Endothelial cell of umbilical vein (primary cell): ENCODE measurements at regions not wholly inside any gene's neighbourhood (a gene's known extent, or its start where the extent isn't known, plus 50 kb on each side); places are given as distances from the start of the nearest gene placed in this dataset.

Experiments used
- BruUV-seq: library from RNA; stranded (reverse); fragments of 400-500 nt; replicated peaks from 2 replicates; lab custom pipeline; 2021; lab: Mats Ljungman, UMichigan
- CTCF ChIA-PET: fragments of 300-600, 350-600 bp; sonication (Branson Sonifier 250); formaldehyde crosslinking; loops from one replicate; lab custom pipeline; 2021; ENCODE audit warnings: antibody characterized with exemption, inconsistent platforms; lab: Charles Lee
- POLR2A ChIA-PET: fragments of 300-600, 350-600 bp; sonication (Branson Sonifier 250); formaldehyde crosslinking; loops from one replicate; lab custom pipeline; 2021; ENCODE audit warnings: antibody characterized with exemption, inconsistent platforms; lab: Charles Lee
- DNase-seq: peaks from one replicate; pipeline ENCODE4 v3.0.0-alpha.2; 2011; ENCODE audit warnings: low read depth, low spot score
- FAIRE-seq: peaks from 2 replicates; lab custom pipeline; 2011; peaks lifted over from hg19 to GRCh38; lab: Jason Lieb, UNC
- H2AFZ ChIP-seq: 2 replicates; pipeline ENCODE4 v1.6.0; 2012; ENCODE audit warnings: low read depth, low read length, control low read depth, inconsistent platforms
- H3K27ac ChIP-seq: 2 replicates; pipeline ENCODE4 v1.5.1; 2011; ENCODE audit warnings: low read depth, mild to moderate bottlenecking, control low read depth, low read length, moderate library complexity; ENCODE audit not compliant: insufficient read depth
- H3K27me3 ChIP-seq, 2 experiments: 2 replicates each; pipeline versions ENCODE4 v1.6.0 to v1.6.1; 2011; ENCODE audit warnings: low read length in 2 of 2, mixed read lengths in 1 of 2; ENCODE audit not compliant: control insufficient read depth in 2 of 2, insufficient read depth in 2 of 2
- H3K36me3 ChIP-seq, 2 experiments: 2 replicates in 1 of 2; 3 replicates in 1 of 2; pipeline ENCODE4 v1.5.1; 2011; ENCODE audit warnings: low read length in 2 of 2, mild to moderate bottlenecking in 1 of 2, moderate library complexity in 1 of 2; ENCODE audit not compliant: control insufficient read depth in 2 of 2, insufficient read depth in 2 of 2; ENCODE audit errors: extremely low read depth in 1 of 2
- H3K4me1 ChIP-seq: 3 replicates; pipeline ENCODE4 v1.5.1; 2011; ENCODE audit warnings: mild to moderate bottlenecking, low read length; ENCODE audit not compliant: control insufficient read depth, insufficient read depth; ENCODE audit errors: extremely low read depth
- H3K4me2 ChIP-seq: 2 replicates; pipeline ENCODE4 v1.6.1; 2011; ENCODE audit warnings: low read length, control low read depth, mixed read lengths; ENCODE audit not compliant: insufficient read depth
- H3K4me3 ChIP-seq, 3 experiments: fragments of 200-600 bp in 1 of 3; sonication (generic), shearing (Covaris generic) in 1 of 3; replicated peaks in 1 of 3; 2 replicates each; pipeline ENCODE4 v1.5.1; 2011 to 2016; ENCODE audit warnings: control low read depth in 3 of 3, low read length in 3 of 3, mild to moderate bottlenecking in 2 of 3, inconsistent platforms in 1 of 3, low read depth in 1 of 3, moderate library complexity in 1 of 3; ENCODE audit not compliant: insufficient read depth in 1 of 3
- H3K79me2 ChIP-seq: 2 replicates; pipeline ENCODE4 v1.6.0; 2012; ENCODE audit warnings: low read length, inconsistent platforms; ENCODE audit not compliant: control insufficient read depth, insufficient read depth
- H3K9ac ChIP-seq: replicated peaks from 2 replicates; pipeline ENCODE3; 2011; ENCODE audit warnings: low read length, control low read depth; ENCODE audit not compliant: insufficient read depth; ENCODE audit errors: extremely low read depth
- H3K9me1 ChIP-seq: replicated peaks from 3 replicates; pipeline ENCODE4 v1.6.0; 2011; ENCODE audit warnings: mild to moderate bottlenecking, low read length; ENCODE audit not compliant: control insufficient read depth, insufficient read depth; ENCODE audit errors: extremely low read depth
- H3K9me3 ChIP-seq: replicated peaks from 2 replicates; pipeline ENCODE4 v1.5.1; 2012; ENCODE audit warnings: low read length, inconsistent platforms; ENCODE audit not compliant: control insufficient read depth, insufficient read depth
- H4K20me1 ChIP-seq: replicated peaks from 2 replicates; pipeline ENCODE3; 2011; ENCODE audit warnings: mild to moderate bottlenecking, low read length; ENCODE audit not compliant: control insufficient read depth, insufficient read depth; ENCODE audit errors: extremely low read depth
- CTCF ChIP-seq, 2 donors: IDR thresholded peaks; 1 replicate in 1 of 2; 2 replicates in 1 of 2; pipeline ENCODE4 v1.5.1; 2011; ENCODE audit warnings: low read length in 2 of 2, mild to moderate bottlenecking in 2 of 2, moderate library complexity in 2 of 2, control low read depth in 1 of 2, inconsistent platforms in 1 of 2, low read depth in 1 of 2; ENCODE audit not compliant: insufficient read depth in 1 of 2; ENCODE audit errors: extremely low read depth in 1 of 2
- EZH2 ChIP-seq: IDR thresholded peaks from 2 replicates; pipeline ENCODE4 v1.6.1; 2012; ENCODE audit warnings: borderline replicate concordance, low read depth, mild to moderate bottlenecking, moderate library complexity, low read length, inconsistent platforms; ENCODE audit not compliant: severe bottlenecking
- FOS ChIP-seq: IDR thresholded peaks from 2 replicates; pipeline ENCODE4 v1.6.1; 2011; ENCODE audit warnings: mild to moderate bottlenecking, low read length, moderate library complexity, borderline replicate concordance; ENCODE audit not compliant: insufficient read depth
- GATA2 ChIP-seq: IDR thresholded peaks from 2 replicates; pipeline ENCODE4 v1.7.0; 2011; ENCODE audit warnings: low read depth, mild to moderate bottlenecking, moderate library complexity, mixed read lengths, low read length; ENCODE audit not compliant: insufficient read length, insufficient read depth
- JUN ChIP-seq: IDR thresholded peaks from 2 replicates; pipeline ENCODE4 v1.6.1; 2011; ENCODE audit warnings: borderline replicate concordance, low read depth; ENCODE audit not compliant: insufficient read length, insufficient read depth
- MAX ChIP-seq: IDR thresholded peaks from 2 replicates; pipeline ENCODE4 v1.6.1; 2011; ENCODE audit not compliant: insufficient read depth, insufficient read length
- MYC ChIP-seq: IDR thresholded peaks from one replicate; pipeline ENCODE4 v1.6.1; 2011; ENCODE audit warnings: mild to moderate bottlenecking, low read depth, low read length
- POLR2A ChIP-seq: IDR thresholded peaks from 2 replicates; pipeline ENCODE4 v1.6.1; 2012; ENCODE audit warnings: low read depth, mild to moderate bottlenecking, control low read depth, low read length
- POLR2AphosphoS5 ChIP-seq: IDR thresholded peaks from 2 replicates; pipeline ENCODE4 v1.6.1; 2012; ENCODE audit warnings: low read depth, mild to moderate bottlenecking, control low read depth, low read length, moderate library complexity; ENCODE audit not compliant: insufficient read depth
- dilution Hi-C: fragments of 300-500 bp; cut with MboI; formaldehyde crosslinking; loops from one replicate; pipeline ENCODE4 v1.15.0; 2019; ENCODE audit warnings: low sequenced_read_pairs; ENCODE audit not compliant: extremely low pct_ligation_motif_present
- intact Hi-C: fragments of 100-400 bp; cut with micrococcal nuclease; formaldehyde crosslinking; loops from one replicate; pipeline ENCODE4 v1.10.0; 2022

DNA sequence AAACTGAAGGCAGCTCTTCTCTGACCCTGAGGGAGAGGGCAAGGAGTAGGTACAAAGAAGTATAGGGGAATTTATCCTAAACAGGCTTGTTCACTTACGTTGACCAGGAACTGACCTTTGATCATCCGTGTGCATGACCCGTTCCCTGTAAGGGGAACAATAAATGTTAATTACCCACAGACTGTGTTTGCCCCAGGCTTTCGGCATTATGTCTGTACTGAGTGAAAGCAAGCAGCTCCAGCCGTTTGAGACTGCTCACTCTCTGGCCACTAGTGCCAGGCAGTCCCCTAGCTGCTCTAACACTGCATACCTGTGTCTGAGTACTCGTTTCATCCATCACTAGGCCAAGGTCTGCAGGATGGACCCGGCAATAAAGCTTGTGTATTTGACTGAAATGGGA, 1365.3 kb downstream of the NCAM2 start:
- dilution Hi-C loops (no loop called here), intact Hi-C loops (no loop called here)
- no peak overlapping the region for H3K4me3 ChIP-seq
- DNase-seq (no peak), FAIRE-seq (no peak)
- H3K9me1 ChIP-seq = no peaks in the 10 kb centered on the region
- H3K4me1 ChIP-seq = no peaks in the 10 kb centered on the region
- H3K27me3 ChIP-seq = no peaks in the 10 kb centered on the region
- no peak overlapping the region for H2AFZ ChIP-seq
- ChIA-PET POLR2A (no interaction called here), CTCF (no interaction called here)
- H3K36me3 ChIP-seq = no peaks in the 10 kb centered on the region
- no peak for TF ChIP-seq MYC
- no peak for TF ChIP-seq JUN
- TF ChIP-seq POLR2AphosphoS5 = no peak
- BruUV-seq = no TSS peak
- H3K27ac ChIP-seq = no peak overlapping the region
- H3K79me2 ChIP-seq = no peaks in the 10 kb centered on the region
- no peaks in the 10 kb centered on the region for H4K20me1 ChIP-seq
- H3K4me2 ChIP-seq = no peak overlapping the region
- no peak overlapping the region for H3K9ac ChIP-seq
- no peaks in the 10 kb centered on the region for H3K9me3 ChIP-seq

GRCh38 chr21:22364163-22364562, 1366.0 kb downstream of the NCAM2 start:
- H3K9me3 ChIP-seq = no peaks in the 10 kb centered on the region

More at GRCh38 chr21:22364163-22364562, 1366.0 kb downstream of the NCAM2 start:
- TF ChIP-seq CTCF (IDR thresholded peaks at IDR 0.05; ENCODE audit: extremely low read depth in 1 of 2, insufficient read depth in 1 of 2, low read depth in 1 of 2, low read length in 2 of 2) (no peak), JUN (no peak), EZH2 (no peak), MAX (no peak), POLR2A (no peak), POLR2AphosphoS5 (no peak), GATA2 (no peak), FOS (no peak), MYC (no peak)
- FAIRE-seq (no peak), DNase-seq (no peak)
- H3K9ac ChIP-seq = no peak overlapping the region
- H3K4me2 ChIP-seq = no peak overlapping the region
- no peaks in the 10 kb centered on the region for H3K4me1 ChIP-seq
- no peak overlapping the region for H2AFZ ChIP-seq
- H3K79me2 ChIP-seq = no peaks in the 10 kb centered on the region
- intact Hi-C loops = no loop called here
- no peak overlapping the region for H3K4me3 ChIP-seq
- no peaks in the 10 kb centered on the region for H4K20me1 ChIP-seq
- H3K27me3 ChIP-seq = no peaks in the 10 kb centered on the region
- no peaks in the 10 kb centered on the region for H3K9me1 ChIP-seq
- BruUV-seq = no TSS peak
- H3K27ac ChIP-seq = no peak overlapping the region
- ChIA-PET POLR2A (no interaction called here), CTCF (no interaction called here)
- no peaks in the 10 kb centered on the region for H3K36me3 ChIP-seq
- dilution Hi-C loops = no loop called here
